ENCODE measurements at regions not wholly inside any gene's neighbourhood (a gene's known extent, or its start where the extent isn't known, plus 50 kb on each side); places are given as distances from the start of the nearest gene placed in this dataset.
"Not testable (repeated sequence)": the region's sequence is repeated elsewhere in the genome, so short reads cannot be mapped to it uniquely, and the experiment has no call there.

DNA sequence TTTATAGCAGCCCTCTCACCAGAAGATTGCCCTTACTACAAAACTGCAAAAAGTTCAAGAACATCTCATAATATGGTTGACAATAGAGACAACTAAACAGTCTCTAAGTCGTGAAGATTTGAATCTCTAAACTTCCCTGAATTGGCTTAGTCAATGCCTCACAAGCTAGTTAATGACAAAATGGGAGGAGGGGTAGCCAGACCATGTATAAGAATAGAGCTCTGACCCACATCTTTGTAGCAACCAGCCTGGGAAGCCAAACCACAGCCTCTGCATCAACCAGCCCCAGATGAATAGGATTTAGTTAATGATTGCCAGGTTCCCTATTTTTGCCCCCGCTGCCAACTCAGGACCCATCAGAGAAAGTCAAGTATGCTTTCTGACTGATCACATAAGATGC, 1265.9 kb upstream of the PCDH10 start:
- not testable (repeated sequence) for H3K9me3 ChIP-seq (ENCODE audit: low read length); H3K27ac ChIP-seq (ENCODE audit: low read length); H4K20me1 ChIP-seq (ENCODE audit: insufficient read depth); H3K4me3 ChIP-seq (ENCODE audit: low read length); H3K79me2 ChIP-seq (replicated peaks; ENCODE audit: insufficient read depth, low read length); H3K27me3 ChIP-seq (ENCODE audit: insufficient read depth, low read depth, low read length); H3F3A ChIP-seq (ENCODE audit: insufficient read depth, low read length, poor library complexity, severe bottlenecking); H2AFZ ChIP-seq (ENCODE audit: low read depth, low read length); H3K9me2 ChIP-seq (ENCODE audit: insufficient read depth, low read length); H3K9ac ChIP-seq (ENCODE audit: low read length); H3K4me2 ChIP-seq (ENCODE audit: low read length); H3K36me3 ChIP-seq (ENCODE audit: insufficient read depth, low read length)

DNA sequence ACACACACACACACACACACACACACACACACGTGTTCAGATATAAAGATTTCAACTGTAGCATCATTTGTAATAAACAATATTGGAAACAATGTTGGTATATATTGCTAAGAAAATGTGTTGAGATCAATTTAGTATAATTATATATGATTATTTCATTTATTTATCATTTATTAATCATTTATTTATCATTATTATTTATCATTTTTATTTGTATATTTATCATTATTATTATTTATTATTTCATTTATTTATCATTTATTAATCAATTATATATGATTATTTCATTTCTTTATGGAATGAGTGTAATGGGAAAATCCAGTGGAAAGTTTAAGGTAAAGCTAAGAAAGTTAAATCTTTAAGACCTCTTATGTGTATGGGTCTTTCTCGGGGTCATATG, 1223.4 kb upstream of the PCDH10 start:
- H3K36me3 ChIP-seq (ENCODE audit: insufficient read depth, low read length); H3K9ac ChIP-seq (ENCODE audit: low read length); H3F3A ChIP-seq (ENCODE audit: insufficient read depth, low read length, poor library complexity, severe bottlenecking); H2AFZ ChIP-seq (ENCODE audit: low read depth, low read length); H3K9me2 ChIP-seq (ENCODE audit: insufficient read depth, low read length); H3K9me3 ChIP-seq (ENCODE audit: low read length); H3K27me3 ChIP-seq (ENCODE audit: insufficient read depth, low read depth, low read length); H3K27ac ChIP-seq (ENCODE audit: low read length); H3K79me2 ChIP-seq (replicated peaks; ENCODE audit: insufficient read depth, low read length); H3K4me2 ChIP-seq (ENCODE audit: low read length); H3K4me3 ChIP-seq (ENCODE audit: low read length); H4K20me1 ChIP-seq (ENCODE audit: insufficient read depth): not testable (repeated sequence)

- H4K20me1 ChIP-seq (ENCODE audit: insufficient read depth); H3K79me2 ChIP-seq (replicated peaks; ENCODE audit: insufficient read depth, low read length); H3K9me2 ChIP-seq (ENCODE audit: insufficient read depth, low read length); H3K36me3 ChIP-seq (ENCODE audit: insufficient read depth, low read length); H3K27ac ChIP-seq (ENCODE audit: low read length); H2AFZ ChIP-seq (ENCODE audit: low read depth, low read length); H3K9ac ChIP-seq (ENCODE audit: low read length); H3F3A ChIP-seq (ENCODE audit: insufficient read depth, low read length, poor library complexity, severe bottlenecking); H3K9me3 ChIP-seq (ENCODE audit: low read length); H3K4me2 ChIP-seq (ENCODE audit: low read length); H3K27me3 ChIP-seq (ENCODE audit: insufficient read depth, low read depth, low read length); H3K4me3 ChIP-seq (ENCODE audit: low read length): not testable (repeated sequence)
Measured at GRCh38 chr4:131967646-131968045, 1181.4 kb upstream of the PCDH10 start.

DNA sequence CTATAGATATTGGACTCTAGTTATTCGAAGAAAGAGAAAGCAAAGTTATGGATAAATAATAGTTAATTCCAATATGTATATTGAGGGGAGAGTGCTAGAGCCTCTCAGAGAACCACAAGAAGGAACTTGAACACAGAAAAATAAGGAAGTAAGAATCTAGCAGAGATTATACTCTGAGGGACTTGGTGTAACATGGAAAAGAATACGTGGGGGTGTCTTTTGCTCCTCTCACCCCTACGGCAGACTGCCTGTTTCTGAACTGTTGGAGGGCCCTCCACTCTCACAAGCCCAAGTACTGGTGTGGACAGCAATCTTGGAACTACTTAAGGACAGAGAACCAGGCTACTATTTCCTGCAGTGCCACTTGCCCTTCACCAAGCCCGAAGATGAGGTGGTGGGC, 1174.4 kb upstream of the PCDH10 start:
- Histone ChIP-seq H3K27ac (ENCODE audit: low read length) (no peak overlapping the region), H3F3A (ENCODE audit: insufficient read depth, low read length, poor library complexity, severe bottlenecking) (no peaks in the 10 kb centered on the region), H3K79me2 (replicated peaks; ENCODE audit: insufficient read depth, low read length) (no peaks in the 10 kb centered on the region), H3K4me2 (ENCODE audit: low read length) (no peak overlapping the region), H3K9me3 (ENCODE audit: low read length) (peaks cover 3% of the 10 kb centered on the region), H3K9ac (ENCODE audit: low read length) (no peak overlapping the region), H3K36me3 (ENCODE audit: insufficient read depth, low read length) (no peaks in the 10 kb centered on the region), H3K27me3 (ENCODE audit: insufficient read depth, low read depth, low read length) (no peaks in the 10 kb centered on the region), H2AFZ (ENCODE audit: low read depth, low read length) (no peak overlapping the region), H3K4me3 (ENCODE audit: low read length) (no peak overlapping the region), H3K9me2 (ENCODE audit: insufficient read depth, low read length) (no peaks in the 10 kb centered on the region), H4K20me1 (ENCODE audit: insufficient read depth) (no peaks in the 10 kb centered on the region)
- TF ChIP-seq REST (IDR thresholded peaks at IDR 0.05; ENCODE audit: borderline replicate concordance) (no peak), RAD21 (conservative IDR thresholded peaks at IDR 0.05) (no peak), SMC3 (conservative IDR thresholded peaks at IDR 0.05; ENCODE audit: poor library complexity) (no peak), EP300 (conservative IDR thresholded peaks at IDR 0.05; ENCODE audit: poor library complexity, severe bottlenecking) (no peak), TAF1 (IDR thresholded peaks at IDR 0.05; ENCODE audit: low read depth) (no peak), MXI1 (conservative IDR thresholded peaks at IDR 0.05; ENCODE audit: poor library complexity, severe bottlenecking) (no peak), EZH2 (IDR thresholded peaks at IDR 0.05; ENCODE audit: borderline replicate concordance, insufficient read depth, low read length, poor library complexity, severe bottlenecking) (no peak), POLR2AphosphoS5 (IDR thresholded peaks at IDR 0.05) (no peak)
- TF ChIP-seq, protein P1, sequence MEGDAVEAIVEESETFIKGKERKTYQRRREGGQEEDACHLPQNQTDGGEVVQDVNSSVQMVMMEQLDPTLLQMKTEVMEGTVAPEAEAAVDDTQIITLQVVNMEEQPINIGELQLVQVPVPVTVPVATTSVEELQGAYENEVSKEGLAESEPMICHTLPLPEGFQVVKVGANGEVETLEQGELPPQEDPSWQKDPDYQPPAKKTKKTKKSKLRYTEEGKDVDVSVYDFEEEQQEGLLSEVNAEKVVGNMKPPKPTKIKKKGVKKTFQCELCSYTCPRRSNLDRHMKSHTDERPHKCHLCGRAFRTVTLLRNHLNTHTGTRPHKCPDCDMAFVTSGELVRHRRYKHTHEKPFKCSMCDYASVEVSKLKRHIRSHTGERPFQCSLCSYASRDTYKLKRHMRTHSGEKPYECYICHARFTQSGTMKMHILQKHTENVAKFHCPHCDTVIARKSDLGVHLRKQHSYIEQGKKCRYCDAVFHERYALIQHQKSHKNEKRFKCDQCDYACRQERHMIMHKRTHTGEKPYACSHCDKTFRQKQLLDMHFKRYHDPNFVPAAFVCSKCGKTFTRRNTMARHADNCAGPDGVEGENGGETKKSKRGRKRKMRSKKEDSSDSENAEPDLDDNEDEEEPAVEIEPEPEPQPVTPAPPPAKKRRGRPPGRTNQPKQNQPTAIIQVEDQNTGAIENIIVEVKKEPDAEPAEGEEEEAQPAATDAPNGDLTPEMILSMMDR (IDR thresholded peaks at IDR 0.05; ENCODE audit: poor library complexity, severe bottlenecking) = no peak

DNA sequence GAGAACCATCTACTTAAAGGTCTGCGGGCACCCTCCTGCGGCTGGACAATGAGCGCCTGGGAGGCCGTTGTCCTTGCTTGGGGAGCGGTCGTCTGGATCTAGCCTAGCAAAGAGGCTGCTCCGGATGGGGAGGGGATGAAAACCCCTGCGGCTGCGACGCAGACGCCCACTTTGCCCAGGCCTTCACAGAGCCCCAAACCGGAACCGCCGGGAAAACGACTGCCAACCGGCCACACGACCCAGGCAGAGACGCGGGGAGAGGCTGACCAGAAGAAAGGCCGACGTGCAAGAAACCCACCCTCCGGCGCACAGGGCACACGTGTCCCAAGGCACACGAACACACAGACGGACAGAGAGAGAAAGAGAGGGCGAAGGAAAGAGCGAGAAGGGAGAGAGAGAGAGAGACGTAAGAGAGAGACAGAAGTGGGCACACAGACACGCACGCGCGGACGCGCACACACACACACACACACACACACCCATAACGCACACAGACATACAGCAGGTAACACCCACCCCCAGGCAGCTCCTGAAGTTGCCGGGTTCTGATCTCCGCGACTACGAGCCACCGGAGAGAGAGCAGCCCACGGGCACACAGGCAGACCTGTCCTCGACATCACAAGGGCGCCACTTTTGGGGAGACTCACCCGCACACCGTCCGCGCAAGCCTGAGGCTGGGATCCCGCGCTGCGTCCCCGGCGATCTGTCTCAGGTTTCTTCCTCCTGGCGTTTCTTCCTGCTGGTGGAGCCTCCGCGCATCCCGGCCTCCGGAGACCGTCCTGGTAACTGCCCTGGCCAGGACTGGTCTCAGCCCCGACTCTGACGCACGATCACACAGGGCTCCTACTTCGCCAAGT, 1173.6 kb upstream of the PCDH10 start:
- H3K9ac ChIP-seq (ENCODE audit: low read length); H3K36me3 ChIP-seq (ENCODE audit: insufficient read depth, low read length); H3K4me3 ChIP-seq (ENCODE audit: low read length): not testable (repeated sequence)

More for the DNA sequence above, 1173.6 kb upstream of the PCDH10 start:
- not testable (repeated sequence) for H3K27ac ChIP-seq (ENCODE audit: low read length); H4K20me1 ChIP-seq (ENCODE audit: insufficient read depth); H3K9me3 ChIP-seq (ENCODE audit: low read length); H2AFZ ChIP-seq (ENCODE audit: low read depth, low read length); H3F3A ChIP-seq (ENCODE audit: insufficient read depth, low read length, poor library complexity, severe bottlenecking); H3K4me2 ChIP-seq (ENCODE audit: low read length); H3K79me2 ChIP-seq (replicated peaks; ENCODE audit: insufficient read depth, low read length); H3K27me3 ChIP-seq (ENCODE audit: insufficient read depth, low read depth, low read length); H3K9me2 ChIP-seq (ENCODE audit: insufficient read depth, low read length)
